ENCODE measurements at regions not wholly inside any gene's neighbourhood (a gene's known extent, or its start where the extent isn't known, plus 50 kb on each side); places are given as distances from the start of the nearest gene placed in this dataset.

GRCh38 chr13:79778741-79779460 is 297.9 kb downstream of the NDFIP2 start:
- no peak for DNase-seq (ENCODE audit: low read depth in 2 of 2)

- no peak for DNase-seq (ENCODE audit: low read depth in 2 of 2)
Observed at GRCh38 chr13:79777504-79777903, 296.5 kb downstream of the NDFIP2 start.

GRCh38 chr13:79776531-79777295 is 295.8 kb downstream of the NDFIP2 start:
- DNase-seq (ENCODE audit: low read depth in 2 of 2) = no peak

- DNase-seq (ENCODE audit: low read depth in 2 of 2) = no peak
Observed at GRCh38 chr13:79775830-79776229, 294.9 kb downstream of the NDFIP2 start.

- DNase-seq (ENCODE audit: low read depth in 2 of 2) = no peak
Observed at GRCh38 chr13:79772811-79773210, 291.9 kb downstream of the NDFIP2 start.

GRCh38 chr13:79771493-79771892 is 290.5 kb downstream of the NDFIP2 start:
- no peak for DNase-seq (ENCODE audit: low read depth in 2 of 2)

GRCh38 chr13:79770056-79770455 is 289.1 kb downstream of the NDFIP2 start:
- DNase-seq (ENCODE audit: low read depth in 2 of 2) = no peak

- DNase-seq (ENCODE audit: low read depth in 2 of 2) = no peak
Observed at GRCh38 chr13:79767126-79767525, 286.2 kb downstream of the NDFIP2 start.

- DNase-seq (ENCODE audit: low read depth in 2 of 2) = no peak
Observed at GRCh38 chr13:79765331-79765730, 284.4 kb downstream of the NDFIP2 start.

GRCh38 chr13:79749984-79750551 is 269.1 kb downstream of the NDFIP2 start:
- DNase-seq (ENCODE audit: low read depth in 2 of 2) = no peak

- DNase-seq (ENCODE audit: low read depth in 2 of 2) = no peak
Observed at GRCh38 chr13:79749566-79749965, 268.6 kb downstream of the NDFIP2 start.

- DNase-seq (ENCODE audit: low read depth in 2 of 2) = no peak
Observed at GRCh38 chr13:79745081-79745480, 264.1 kb downstream of the NDFIP2 start.

- no peak for DNase-seq (ENCODE audit: low read depth in 2 of 2)
Observed at GRCh38 chr13:79742923-79743322, 262.0 kb downstream of the NDFIP2 start.

- no peak for DNase-seq (ENCODE audit: low read depth in 2 of 2)
Observed at GRCh38 chr13:79740991-79741390, 260.0 kb downstream of the NDFIP2 start.

GRCh38 chr13:79736356-79736755 is 255.4 kb downstream of the NDFIP2 start:
- no peak for DNase-seq (ENCODE audit: low read depth in 2 of 2)

GRCh38 chr13:79735228-79735627 is 254.3 kb downstream of the NDFIP2 start:
- no peak for DNase-seq (ENCODE audit: low read depth in 2 of 2)

- DNase-seq (ENCODE audit: low read depth in 2 of 2) = no peak
Observed at GRCh38 chr13:79727086-79727485, 246.1 kb downstream of the NDFIP2 start.

GRCh38 chr13:79725841-79726240 is 244.9 kb downstream of the NDFIP2 start:
- DNase-seq (ENCODE audit: low read depth in 2 of 2) = no peak

GRCh38 chr13:79724348-79725103 is 243.6 kb downstream of the NDFIP2 start:
- DNase-seq (ENCODE audit: low read depth in 2 of 2) = no peak

- no peak for DNase-seq (ENCODE audit: low read depth in 2 of 2)
Observed at GRCh38 chr13:79723519-79724024, 242.6 kb downstream of the NDFIP2 start.

- no peak for DNase-seq (ENCODE audit: low read depth in 2 of 2)
Observed at GRCh38 chr13:79722885-79723445, 242.0 kb downstream of the NDFIP2 start.

- DNase-seq (ENCODE audit: low read depth in 2 of 2) = no peak
Observed at GRCh38 chr13:79716191-79716590, 235.2 kb downstream of the NDFIP2 start.

Data from stimulated activated CD4-positive, alpha-beta T cell treated with anti-CD3 and anti-CD28 coated beads, Interleukin-1b, Interleukin-23, amount 100 ng/mL, for 4 hours (primary cell).